Ramos (cell line): ENCODE measurements at regions not wholly inside any gene's neighbourhood (a gene's known extent, or its start where the extent isn't known, plus 50 kb on each side); places are given as distances from the start of the nearest gene placed in this dataset.

Experiments used
- in situ Hi-C: fragments of 300-500 bp; cut with MboI; formaldehyde crosslinking; loops from one replicate; pipeline ENCODE4 v1.14.3; 2022; ENCODE audit warnings: low sequenced_read_pairs; ENCODE audit not compliant: unreplicated experiment

- in situ Hi-C loops = no loop called here
These were observed 273.7 kb upstream of the UMPS start for GRCh38 chr3:124456506-124456905.

GRCh38 chr3:124459678-124460077, 270.6 kb upstream of the UMPS start:
- in situ Hi-C loops = no loop called here

- in situ Hi-C loops = no loop called here
These were observed 269.1 kb upstream of the UMPS start for GRCh38 chr3:124461126-124461525.

GRCh38 chr3:124461838-124462632, 268.2 kb upstream of the UMPS start:
- in situ Hi-C loops = no loop called here

GRCh38 chr3:124463234-124463633, 267.0 kb upstream of the UMPS start:
- in situ Hi-C loops = no loop called here

GRCh38 chr3:124467980-124468902, 262.0 kb upstream of the UMPS start:
- in situ Hi-C loops = no loop called here

GRCh38 chr3:124469555-124469954, 260.7 kb upstream of the UMPS start:
- in situ Hi-C loops = no loop called here

GRCh38 chr3:124478830-124479229, 251.4 kb upstream of the UMPS start:
- in situ Hi-C loops = no loop called here

GRCh38 chr3:124483915-124484470, 246.3 kb upstream of the UMPS start:
- in situ Hi-C loops = no loop called here

GRCh38 chr3:124486324-124486723, 243.9 kb upstream of the UMPS start:
- in situ Hi-C loops = no loop called here

- in situ Hi-C loops = no loop called here
These were observed 240.7 kb upstream of the UMPS start for GRCh38 chr3:124489506-124489905.

- in situ Hi-C loops = no loop called here
These were observed 239.2 kb upstream of the UMPS start for GRCh38 chr3:124491098-124491497.

GRCh38 chr3:124491875-124492274, 238.4 kb upstream of the UMPS start:
- in situ Hi-C loops = no loop called here

- in situ Hi-C loops = no loop called here
These were observed 237.4 kb upstream of the UMPS start for GRCh38 chr3:124492824-124493223.

GRCh38 chr3:124496061-124496460, 234.2 kb upstream of the UMPS start:
- in situ Hi-C loops = no loop called here

GRCh38 chr3:124497487-124497886, 232.8 kb upstream of the UMPS start:
- in situ Hi-C loops = no loop called here

- in situ Hi-C loops = no loop called here
These were observed 231.4 kb upstream of the UMPS start for GRCh38 chr3:124498891-124499290.

GRCh38 chr3:124504332-124505059, 225.8 kb upstream of the UMPS start:
- in situ Hi-C loops = no loop called here

- in situ Hi-C loops = no loop called here
These were observed 220.4 kb upstream of the UMPS start for GRCh38 chr3:124509884-124510283.

- in situ Hi-C loops = no loop called here
These were observed 220.0 kb upstream of the UMPS start for GRCh38 chr3:124510290-124510689.
